Upper lobe of left lung (tissue), 4 donors: ENCODE measurements at regions not wholly inside any gene's neighbourhood (a gene's known extent, or its start where the extent isn't known, plus 50 kb on each side); places are given as distances from the start of the nearest gene placed in this dataset.

Source experiments
- EP300 ChIP-seq, 4 donors: sonication (generic); formaldehyde crosslinking; IDR thresholded peaks; one replicate each; pipeline ENCODE4 v1.5.1; 2017; ENCODE audit warnings: antibody characterized with exemption in 4 of 4, control low read depth in 2 of 4
- POLR2A ChIP-seq, 4 donors: fragments of 450-650 bp; IDR thresholded peaks; one replicate each; pipeline ENCODE4 v1.5.1; 2016 to 2017; ENCODE audit warnings: antibody characterized with exemption in 4 of 4, mild to moderate bottlenecking in 2 of 4
- POLR2AphosphoS5 ChIP-seq, 2 donors: sonication (generic); formaldehyde crosslinking; IDR thresholded peaks; one replicate each; pipeline ENCODE4 v1.5.1; 2017; ENCODE audit warnings: antibody characterized with exemption in 2 of 2
- TF ChIP-seq, protein P1 (sequence below), 6 experiments: fragments of 450-650 bp in 4 of 6; fragments of 200-600 bp in 2 of 6; sonication (generic) in 2 of 6; IDR thresholded peaks; one replicate each; pipeline ENCODE4 v1.5.1; 2016 to 2019; ENCODE audit warnings: antibody characterized with exemption in 6 of 6

DNA sequence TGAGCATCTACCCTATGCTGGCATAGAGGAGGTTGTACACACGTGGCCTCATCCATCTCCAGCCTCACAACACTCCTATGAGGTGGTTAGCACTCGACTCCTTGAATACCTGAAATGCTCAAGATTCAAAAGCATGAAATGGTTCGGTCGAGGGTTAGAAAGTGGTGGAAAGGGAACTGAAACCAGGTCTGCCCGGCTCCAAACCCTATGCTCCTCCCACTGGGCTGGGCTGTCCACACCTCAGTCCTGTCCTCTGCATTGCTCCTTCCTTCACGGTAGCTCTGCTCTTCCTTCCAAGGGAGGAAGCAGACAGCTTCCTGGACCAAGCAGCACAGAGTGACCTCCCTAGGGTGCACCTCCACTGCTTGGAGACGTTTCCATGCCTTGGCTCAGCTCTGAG lies 565.2 kb upstream of the ID2 start:
- TF ChIP-seq, protein P1, sequence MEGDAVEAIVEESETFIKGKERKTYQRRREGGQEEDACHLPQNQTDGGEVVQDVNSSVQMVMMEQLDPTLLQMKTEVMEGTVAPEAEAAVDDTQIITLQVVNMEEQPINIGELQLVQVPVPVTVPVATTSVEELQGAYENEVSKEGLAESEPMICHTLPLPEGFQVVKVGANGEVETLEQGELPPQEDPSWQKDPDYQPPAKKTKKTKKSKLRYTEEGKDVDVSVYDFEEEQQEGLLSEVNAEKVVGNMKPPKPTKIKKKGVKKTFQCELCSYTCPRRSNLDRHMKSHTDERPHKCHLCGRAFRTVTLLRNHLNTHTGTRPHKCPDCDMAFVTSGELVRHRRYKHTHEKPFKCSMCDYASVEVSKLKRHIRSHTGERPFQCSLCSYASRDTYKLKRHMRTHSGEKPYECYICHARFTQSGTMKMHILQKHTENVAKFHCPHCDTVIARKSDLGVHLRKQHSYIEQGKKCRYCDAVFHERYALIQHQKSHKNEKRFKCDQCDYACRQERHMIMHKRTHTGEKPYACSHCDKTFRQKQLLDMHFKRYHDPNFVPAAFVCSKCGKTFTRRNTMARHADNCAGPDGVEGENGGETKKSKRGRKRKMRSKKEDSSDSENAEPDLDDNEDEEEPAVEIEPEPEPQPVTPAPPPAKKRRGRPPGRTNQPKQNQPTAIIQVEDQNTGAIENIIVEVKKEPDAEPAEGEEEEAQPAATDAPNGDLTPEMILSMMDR (IDR thresholded peaks at IDR 0.05) = no peak
- TF ChIP-seq POLR2A (IDR thresholded peaks at IDR 0.05) = no peak
- TF ChIP-seq EP300 (IDR thresholded peaks at IDR 0.05) = no peak
- no peak for TF ChIP-seq POLR2AphosphoS5 (IDR thresholded peaks at IDR 0.05)
